ENCODE measurements at regions not wholly inside any gene's neighbourhood (a gene's known extent, or its start where the extent isn't known, plus 50 kb on each side); places are given as distances from the start of the nearest gene placed in this dataset.

DNA sequence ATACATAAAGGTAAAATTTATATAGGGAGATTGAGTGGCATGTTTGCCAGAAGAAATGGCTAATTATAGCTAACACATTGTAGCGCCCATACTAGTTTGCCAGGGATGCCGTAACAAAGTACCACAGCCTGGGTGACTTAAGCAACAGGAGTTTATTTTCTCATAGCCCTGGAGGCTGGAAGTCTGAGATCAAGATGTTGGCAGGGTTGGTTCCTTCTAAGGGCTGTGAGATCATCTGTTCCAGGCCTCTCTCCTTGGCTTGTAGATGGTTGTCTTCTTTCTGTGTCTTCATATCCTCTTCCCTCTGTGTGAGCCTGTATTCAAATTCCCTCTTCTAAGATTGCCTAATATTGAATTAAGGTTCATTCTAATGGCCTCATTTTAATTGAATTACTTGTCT, 417.5 kb upstream of the OPRM1 start:
- no peak for DNase-seq

DNA sequence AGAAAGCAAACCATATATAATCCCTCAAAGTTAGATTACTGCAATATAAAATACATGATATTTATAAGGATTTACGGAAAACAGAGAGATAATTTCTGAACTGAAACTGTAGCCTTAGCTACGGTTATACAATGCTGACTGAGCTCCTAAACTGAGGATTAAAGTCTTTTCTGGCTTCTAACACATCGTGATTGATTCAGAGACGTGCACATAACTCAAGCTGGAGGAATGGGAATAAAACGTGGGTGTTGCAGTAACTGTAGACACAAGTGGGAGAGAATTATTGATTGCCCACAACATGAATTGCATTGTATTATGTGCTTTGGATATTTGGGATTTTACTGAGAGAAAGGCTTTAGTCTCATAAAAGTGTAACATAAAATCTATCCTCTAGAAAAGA, 418.0 kb upstream of the OPRM1 start:
- no peak for DNase-seq

DNA sequence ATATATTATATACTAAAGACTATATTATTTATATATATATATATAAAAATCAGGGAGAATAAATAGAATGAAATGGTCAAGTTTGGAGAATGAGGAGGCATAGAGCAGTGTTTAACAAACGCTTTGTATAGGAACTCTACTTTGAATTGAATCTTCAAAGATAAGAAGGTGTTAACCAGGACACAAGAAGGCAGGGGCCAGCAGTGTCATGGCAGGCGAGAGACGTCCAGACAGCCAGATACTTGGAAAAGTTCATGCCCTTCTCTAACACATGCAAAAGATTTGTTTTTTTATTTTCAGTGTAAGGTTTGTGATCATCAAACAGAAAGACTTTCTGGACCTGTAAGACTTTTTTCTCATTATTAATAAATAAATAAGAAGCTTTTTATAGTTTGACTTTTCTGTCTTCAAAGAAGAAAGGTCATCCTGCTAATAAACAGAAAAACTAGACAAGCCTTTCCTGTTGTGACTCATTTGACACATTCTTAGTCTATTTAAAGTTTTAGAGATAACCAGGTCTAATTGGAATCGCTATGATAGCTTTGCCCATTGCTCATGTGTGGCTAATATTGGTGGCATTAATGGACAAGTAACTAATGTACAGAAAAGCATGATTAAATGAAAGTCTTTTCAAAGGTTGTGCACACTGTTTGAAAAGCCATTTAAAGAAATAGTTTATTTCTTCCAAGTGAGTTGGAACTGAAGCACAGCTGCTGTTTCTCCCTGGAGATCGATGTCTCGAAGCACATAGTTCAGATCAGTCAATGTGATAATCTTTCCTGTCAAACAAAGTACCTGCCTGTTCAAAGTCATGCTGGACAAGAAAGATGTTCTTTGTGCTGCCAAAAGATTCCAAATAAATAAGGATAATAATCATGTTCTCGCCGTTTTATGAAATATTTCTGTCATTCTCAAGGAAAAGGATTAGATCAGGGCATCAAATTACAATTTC, 420.4 kb upstream of the OPRM1 start:
- DNase-seq, result no peak

DNA sequence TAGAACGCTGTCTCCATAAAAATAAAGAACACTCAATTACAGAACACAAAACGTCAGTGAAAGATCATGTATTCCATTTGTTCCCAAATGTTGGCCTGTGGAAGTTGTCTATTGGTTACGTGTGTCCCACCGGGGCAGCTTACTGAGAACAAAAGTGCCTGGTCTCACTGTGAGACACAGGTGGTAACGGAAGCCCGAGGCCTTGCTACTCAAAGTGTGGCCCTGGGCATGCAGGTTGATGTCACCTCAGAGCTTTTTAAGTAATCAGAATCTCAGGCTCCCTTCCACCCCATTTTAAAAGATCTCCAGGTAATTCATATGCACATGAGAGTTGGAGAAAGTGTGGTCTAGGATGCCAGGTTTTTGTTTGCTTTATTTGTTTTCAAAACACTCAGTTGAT, 422.5 kb upstream of the OPRM1 start:
- DNase-seq, result peak; percentile 9

DNA sequence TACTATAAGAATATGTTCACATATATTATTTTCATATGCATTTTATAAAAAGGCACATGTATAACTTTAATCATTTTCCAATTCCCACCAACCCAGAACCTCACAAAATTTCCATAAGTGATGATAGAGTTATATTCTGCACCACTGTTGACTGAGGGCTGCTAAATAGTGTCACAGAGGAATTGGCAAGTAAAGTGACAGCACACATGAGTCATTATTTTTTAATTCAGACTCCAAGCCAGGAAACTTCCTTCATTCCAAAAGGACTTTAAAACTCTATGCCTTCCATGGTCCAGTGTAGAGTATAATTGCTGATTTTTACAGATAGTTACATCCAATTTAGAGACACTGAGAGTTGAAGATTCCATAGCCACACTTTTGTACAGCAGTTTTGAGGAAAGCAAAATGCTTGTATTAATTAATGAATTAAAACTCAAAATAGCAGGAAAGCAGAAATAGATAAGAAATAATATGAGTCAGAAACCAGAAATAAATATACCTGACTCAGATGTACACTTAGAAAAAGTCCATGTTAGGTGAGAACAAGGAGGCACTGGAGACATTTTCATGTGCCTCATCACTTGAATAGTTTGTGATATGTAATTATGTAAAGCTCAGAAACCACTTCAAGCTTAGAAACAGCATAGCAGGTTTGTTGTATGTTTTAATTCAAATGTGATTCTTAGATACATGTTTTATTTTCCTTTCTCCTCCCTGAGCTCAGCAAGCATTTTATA, 425.2 kb upstream of the OPRM1 start:
- no peak for DNase-seq

DNA sequence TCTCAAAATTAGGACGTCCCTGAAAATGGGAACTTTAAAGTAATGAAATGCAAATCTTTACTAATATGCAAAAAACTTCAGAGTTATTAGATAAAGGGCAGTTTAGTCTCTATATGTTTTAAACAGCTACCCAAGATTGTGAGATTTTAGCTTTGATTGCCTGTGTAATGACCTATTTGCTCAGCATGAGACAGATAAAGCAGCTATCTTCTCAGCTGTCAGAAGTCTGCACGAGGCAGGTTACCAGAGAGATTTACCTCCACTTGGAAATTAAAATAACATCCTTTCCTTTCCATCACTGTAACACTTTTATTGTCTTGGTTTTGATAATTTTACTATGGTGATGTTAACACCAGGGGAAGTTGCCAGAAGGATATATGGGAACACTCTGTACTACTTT, 436.6 kb upstream of the OPRM1 start:
- no peak for DNase-seq

DNA sequence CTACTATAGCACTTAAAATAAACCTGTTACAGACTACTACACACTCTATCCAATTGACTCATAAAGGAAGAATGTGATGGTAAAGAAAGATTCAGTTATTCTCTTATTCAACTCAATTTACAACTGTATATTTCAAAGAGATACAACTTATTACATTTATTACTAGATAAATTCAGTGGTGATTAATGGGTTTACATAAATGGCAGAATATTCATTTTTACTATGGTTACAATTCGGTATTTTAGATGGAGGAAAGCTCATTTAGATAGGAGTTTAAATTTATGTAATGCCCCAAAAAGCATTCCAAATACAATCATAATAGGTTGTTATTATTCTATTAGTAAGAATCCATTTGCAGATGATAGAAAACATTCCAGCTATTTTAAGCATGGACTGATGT, 439.1 kb upstream of the OPRM1 start:
- no peak for DNase-seq

DNA sequence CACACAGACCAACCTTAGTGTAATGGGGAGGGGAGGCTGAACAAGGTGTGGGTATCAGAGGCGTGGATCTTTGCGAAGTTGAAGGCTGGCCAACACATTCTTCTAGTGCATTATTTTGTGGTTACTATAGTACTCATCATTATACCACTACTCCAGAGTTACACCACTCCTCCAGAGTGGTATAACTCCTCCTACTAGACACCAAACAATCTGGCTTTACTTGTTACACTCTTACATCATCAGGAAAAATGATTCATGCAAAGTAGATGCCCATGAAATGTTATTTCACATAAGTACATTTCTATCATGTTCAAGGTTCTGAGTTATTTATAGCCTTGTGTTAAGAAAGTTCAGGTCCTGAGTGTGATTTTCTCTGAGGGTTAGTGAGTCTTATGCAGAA, 443.1 kb upstream of the OPRM1 start:
- no peak for DNase-seq

DNA sequence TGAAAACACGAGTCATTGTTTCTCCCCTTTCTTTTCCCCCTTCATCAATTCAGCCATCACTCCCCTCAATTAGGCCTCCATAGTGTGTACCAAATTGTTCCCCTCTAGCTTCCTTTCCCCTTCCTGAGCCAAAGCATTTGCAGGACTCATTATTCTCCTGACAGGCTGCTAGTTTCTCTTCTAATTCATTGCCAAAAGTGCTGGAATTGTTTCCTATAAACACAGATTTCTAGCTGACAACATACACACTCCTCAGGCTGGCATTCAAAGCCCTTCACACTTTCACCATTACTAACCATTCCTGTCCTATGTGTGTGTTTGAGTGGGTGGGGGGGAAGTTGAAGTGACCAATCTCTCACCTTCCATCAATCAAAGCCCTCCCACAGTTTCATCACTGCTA, 444.2 kb upstream of the OPRM1 start:
- no peak for DNase-seq

DNA sequence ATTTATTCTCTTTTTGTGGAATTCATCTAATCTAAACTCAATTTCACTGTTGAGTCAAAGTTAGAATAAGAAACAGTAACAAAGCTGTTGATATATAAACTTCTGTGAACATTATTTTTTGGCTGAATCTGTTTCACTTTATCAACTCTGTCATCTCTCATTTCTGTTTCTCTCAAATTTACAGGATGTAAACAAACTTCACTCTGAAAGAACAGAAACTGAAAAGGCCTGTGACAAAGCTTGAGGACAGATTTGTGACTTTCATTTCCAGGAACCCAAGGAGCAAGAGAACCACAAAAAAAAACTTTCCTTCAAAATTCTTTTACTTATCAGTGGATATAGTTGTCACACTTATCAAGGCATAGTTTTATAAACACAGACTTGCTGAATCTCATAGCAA, 447.9 kb upstream of the OPRM1 start:
- no peak for DNase-seq

DNA sequence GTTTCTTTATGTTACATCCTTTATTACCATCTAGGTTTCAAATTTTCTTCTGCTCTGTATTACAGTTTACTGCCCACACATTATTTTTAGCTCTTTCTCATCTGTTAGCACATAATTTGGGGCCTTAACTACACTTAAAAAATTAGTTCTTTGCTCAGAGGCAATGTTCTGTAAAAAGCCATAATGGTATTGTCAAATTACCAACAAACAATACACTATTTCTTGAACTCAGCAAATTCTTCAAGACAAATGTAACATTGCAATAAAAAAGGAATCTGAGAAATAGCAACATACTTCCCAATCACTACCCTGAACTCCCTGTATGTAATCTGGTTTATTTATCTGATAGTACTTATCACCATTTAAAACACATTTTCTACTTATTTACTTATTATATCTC, 448.6 kb upstream of the OPRM1 start:
- DNase-seq, result no peak

DNA sequence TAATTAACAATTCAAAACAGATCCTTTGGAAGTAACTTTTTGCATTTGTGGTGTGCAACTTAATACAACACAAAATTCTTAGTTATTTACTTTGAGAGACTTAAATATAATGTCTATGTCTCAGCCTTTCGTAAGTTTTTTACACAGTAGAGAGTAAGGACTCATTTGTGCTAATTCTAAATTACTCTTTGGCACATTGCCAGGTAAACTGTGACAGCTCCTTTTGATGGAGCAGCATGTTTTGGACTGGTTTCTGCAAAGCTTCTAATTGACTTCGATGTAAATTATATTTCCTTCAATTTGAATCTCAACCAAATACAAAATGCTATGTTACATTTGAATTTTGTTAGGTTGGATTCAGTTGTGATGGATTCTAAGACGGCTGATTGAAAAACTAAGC, 450.7 kb upstream of the OPRM1 start:
- DNase-seq, result no peak

DNA sequence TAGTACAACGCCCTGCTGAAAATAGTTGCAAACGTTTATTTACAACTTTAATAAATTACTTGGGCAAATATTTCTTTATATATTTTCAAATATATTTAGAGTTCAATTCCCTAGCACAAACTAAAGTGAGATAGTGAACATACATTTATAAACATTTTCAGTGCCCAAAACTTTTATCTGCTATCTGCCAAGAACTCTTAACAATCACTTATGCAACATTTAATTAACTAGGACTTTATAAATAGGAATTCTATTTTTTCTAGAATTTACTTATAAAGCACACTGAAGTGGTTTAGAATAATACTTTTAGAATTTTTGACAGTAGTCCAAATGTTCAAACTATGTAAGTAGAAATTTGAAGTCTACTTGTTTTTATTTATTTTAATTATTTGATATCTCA, 452.6 kb upstream of the RGS17 start:
- DNase-seq, result no peak

DNA sequence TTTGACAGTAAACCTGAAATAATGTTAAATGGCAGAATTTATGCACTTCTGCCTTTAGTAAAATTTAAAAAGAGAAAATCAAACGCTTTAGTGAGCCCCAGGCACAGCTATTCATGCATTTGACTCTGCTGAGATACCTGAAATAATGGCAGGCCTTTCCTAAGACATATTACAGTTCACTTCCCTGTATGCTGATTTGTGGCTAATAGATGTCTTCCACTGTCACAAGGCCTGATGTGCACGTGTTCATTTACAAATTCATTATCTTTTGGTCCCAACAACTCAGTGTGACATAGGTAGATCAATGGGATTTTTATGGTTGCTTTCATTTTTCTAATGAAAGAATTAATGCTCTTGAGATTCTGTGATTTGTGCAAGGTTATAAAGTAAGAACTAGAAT, 449.7 kb upstream of the RGS17 start:
- DNase-seq, result no peak

DNA sequence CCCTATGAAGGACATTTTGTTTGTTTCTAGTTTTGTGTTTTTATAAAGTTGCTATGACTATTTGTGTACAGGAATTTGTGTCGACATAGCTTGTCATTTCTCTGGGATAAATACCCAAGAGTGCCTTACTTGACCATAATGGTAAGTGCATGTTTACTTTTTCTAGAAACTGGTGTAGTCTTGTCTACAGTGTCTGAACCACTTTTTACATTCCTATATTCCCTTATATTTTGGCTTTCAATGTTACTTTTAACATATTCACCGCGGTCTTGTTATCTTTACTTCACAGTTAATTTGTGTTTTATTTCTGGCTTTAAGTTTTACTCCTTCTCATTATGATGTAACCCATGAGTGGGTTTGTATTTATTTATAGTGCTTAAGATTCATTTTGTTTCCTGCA, 444.4 kb upstream of the RGS17 start:
- DNase-seq, result no peak

DNA sequence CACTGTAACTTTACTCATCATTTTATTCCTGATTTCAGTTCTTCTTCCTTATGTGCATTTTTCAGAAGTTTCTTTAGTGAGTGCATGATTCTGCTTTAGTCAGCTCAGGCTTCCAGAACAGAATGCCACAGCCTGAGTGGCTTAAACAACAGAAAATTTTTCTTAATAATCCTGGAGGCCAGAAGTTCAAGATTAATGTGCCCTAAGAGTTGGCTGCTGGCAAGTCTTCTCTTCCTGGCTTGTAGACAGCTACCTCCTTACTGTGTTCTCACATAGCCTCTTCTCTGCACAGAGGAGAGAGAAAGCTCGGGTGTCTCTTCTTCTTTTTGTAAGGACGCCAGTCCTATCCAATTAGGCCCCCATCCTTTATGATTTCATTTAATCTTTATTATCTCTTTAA, 443.1 kb upstream of the RGS17 start:
- DNase-seq, result no peak

DNA sequence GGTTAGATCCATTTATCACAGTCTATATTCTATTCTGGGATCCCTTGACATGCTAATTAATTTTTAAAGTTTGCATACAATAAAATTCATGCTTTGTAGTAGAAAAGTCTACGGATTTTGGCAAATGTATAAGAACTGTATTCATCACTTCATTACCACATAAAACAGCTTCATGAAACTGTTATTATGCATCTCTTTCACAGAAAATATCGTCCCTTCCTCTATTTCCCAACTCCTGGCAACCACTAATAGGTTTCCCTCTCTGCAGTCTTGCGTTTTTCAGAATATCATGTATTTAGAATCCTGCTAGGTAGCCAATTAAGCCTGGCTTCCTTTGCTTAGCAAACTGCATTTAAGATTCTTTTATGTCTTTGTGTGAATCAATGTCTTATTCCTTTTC, 441.3 kb upstream of the RGS17 start:
- no peak for DNase-seq

DNA sequence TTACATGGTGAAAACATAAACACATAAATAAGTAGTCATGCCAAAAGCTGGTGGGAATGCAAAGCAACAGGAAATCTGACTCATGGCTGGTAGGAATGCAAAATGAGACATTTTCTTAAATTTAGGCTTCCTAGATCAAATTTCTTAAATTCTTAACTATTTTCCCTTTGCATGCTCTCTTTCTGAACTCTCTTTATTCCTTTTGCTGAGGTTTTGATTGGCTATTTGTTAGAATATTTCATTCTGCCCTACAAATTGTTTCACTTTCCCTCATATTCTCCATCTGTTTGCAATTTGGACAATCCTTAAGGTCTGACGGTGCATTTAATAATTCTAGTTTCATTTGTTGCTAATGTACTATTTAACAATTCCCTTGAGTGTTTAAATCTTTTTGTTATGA, 437.5 kb upstream of the RGS17 start:
- no peak for DNase-seq

DNA sequence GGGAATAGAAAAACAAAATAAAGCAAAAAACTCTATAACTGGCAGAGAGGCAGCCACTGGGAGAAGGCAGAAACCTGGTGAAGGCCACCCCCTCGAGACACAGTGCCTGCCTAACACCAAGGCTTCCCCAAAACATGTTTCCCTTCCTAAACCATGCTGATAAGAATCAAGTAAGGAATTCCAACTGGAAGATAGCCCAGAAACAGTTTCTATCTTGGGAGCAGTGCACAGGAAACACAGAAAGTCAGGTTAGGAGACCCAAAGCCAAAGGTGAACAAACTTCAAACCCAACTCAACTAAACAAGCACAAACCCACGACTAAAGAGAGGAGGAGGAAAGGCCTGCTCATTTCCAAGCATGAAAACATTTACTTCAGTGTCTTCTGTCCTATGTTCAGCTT, 433.7 kb upstream of the RGS17 start:
- DNase-seq, result no peak

DNA sequence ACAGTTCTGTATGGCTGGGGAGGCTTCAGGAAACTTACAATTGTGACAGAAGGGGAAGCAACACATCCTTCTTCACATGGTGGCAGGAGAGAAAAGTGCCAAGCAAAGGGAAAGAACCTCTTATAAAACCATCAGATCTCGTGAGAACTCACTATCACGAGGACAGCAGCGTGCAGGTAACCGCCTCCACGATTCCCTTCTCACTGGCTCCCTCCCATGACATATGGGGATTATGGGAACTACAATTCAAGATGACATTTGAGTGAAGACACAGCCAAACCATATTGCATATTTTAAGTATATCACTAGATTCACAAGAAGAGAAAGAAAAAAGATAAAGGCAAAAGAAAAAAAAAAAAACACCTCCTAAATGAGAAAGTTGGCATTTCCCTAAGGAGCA, 431.9 kb upstream of the RGS17 start:
- no peak for DNase-seq

DNA sequence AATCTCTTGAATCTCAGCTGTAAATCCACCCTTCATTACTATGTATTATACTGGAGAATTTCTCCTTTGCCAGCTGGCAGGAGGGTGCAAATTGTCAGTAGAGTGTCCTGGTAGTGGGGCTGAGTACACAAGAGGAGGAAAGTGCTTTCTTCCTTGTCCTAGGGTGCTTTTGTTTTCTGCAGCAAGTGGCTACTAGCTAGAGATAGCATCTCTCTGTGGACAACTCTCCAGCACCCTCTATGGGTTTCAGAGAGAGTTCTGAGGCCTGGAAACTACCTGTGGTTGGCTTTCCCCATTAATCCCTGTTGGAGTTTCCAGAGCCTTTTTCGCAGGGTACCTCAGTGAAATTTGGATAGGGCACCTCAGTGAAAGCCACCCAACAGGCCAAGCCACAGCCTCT, 422.5 kb upstream of the RGS17 start:
- no peak for DNase-seq

DNA sequence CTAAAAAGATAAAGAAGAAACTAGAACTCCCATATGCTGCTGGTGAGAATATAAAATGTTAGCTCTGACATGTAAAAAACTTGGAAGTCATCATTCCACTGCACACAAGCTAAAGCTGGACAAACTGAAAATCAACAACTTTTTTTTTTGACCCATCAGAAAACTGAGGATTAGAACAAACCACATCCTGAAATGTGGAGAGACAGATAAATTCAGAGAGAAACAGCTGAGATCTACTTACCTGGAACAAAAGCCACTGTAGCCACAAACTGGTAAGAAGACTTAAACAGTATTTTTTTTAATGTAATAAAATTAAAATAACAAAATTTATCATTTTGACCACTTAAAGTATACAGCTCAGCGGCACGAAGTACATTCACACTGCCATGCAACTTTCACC, 408.5 kb upstream of the RGS17 start:
- no peak for DNase-seq

DNA sequence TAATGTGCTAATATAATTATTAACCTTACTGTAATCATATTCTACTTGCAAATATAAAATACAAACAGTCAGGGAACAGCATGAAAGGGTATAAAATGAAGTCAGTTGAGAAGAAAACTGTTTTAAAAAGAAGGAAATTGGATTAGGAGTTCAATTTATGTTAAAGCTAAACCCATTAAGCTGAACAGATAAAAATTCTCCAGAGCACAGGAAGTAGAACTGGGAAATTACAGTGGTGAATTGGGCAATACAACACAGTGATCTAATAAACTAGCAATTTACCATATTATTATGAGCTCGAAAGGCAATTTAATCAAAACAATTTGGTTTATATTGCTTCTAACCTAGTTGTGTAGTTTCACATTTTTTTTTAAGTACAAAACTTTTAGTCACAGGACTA, 407.4 kb upstream of the RGS17 start:
- no peak for DNase-seq

DNA sequence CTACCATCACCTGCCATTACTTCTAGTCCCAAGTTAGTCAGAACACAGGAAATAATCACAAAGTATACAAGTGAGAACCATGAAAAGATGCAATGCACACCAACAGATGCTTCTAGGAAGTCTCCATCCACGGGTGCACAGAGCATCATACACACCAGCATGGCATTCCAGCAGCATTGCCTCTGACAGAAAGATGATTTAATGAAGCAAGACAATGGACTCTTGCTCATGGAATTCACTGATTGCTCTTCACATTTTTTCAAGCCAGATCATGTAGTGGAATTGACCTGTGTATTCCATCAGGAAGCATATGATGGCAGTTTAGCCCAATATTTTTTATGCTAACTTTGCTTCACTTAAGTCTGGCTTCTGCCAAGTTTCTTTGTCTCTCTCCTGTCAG, 406.3 kb upstream of the RGS17 start:
- DNase-seq, result no peak

DNA sequence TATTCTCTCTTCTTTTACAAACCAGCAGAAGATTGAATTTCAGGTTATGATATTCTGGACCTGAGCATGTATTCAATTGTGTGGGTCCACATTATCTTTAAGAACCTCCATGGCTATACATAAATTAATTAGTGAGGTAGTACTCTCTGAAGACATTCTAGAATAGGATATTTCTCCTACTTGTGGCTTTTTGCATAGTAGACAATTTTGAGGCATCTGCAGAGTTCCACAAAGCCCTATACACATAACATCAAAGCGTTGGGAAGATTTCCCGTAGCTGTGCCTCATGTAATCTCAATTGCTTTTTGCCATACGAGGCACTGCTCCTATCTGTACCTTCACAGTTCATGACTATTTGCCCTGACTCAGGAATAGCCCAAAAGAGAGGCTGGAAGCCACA, 395.4 kb upstream of the RGS17 start:
- no peak for DNase-seq

Measured in NCI-H2029 treated with DMSO at 0.1 percent for 48 hours (cell line).